Activated CD4-positive, alpha-beta T cell treated with anti-CD3 and anti-CD28 coated beads, Interleukin-2, amount 50 U/mL, for 4 hours (primary cell): ENCODE measurements at regions not wholly inside any gene's neighbourhood (a gene's known extent, or its start where the extent isn't known, plus 50 kb on each side); places are given as distances from the start of the nearest gene placed in this dataset.
"Not testable (repeated sequence)": the region's sequence is repeated elsewhere in the genome, so short reads cannot be mapped to it uniquely, and the experiment has no call there.

Source experiments
- DNase-seq, 2 experiments: peaks; one replicate each; pipeline ENCODE4 v3.0.0-alpha.2; 2020

- no peak for DNase-seq
Observed at GRCh38 chr4:177494791-177495190, 52.6 kb upstream of the AGA start.

GRCh38 chr4:177495626-177496025 lies 53.4 kb upstream of the AGA start:
- DNase-seq = not testable (repeated sequence)

- DNase-seq = no peak
Observed at GRCh38 chr4:177499537-177499936, 57.3 kb upstream of the AGA start.

GRCh38 chr4:177505171-177505615 lies 63.0 kb upstream of the AGA start:
- no peak for DNase-seq

GRCh38 chr4:177508662-177509061 lies 66.4 kb upstream of the AGA start:
- no peak for DNase-seq

GRCh38 chr4:177509226-177509745 lies 67.0 kb upstream of the AGA start:
- no peak for DNase-seq

- DNase-seq = no peak
Observed at GRCh38 chr4:177511611-177512010, 69.4 kb upstream of the AGA start.

- no peak for DNase-seq
Observed at GRCh38 chr4:177512646-177513045, 70.4 kb upstream of the AGA start.

GRCh38 chr4:177517862-177518261 lies 75.6 kb upstream of the AGA start:
- DNase-seq = no peak

GRCh38 chr4:177519481-177520260 lies 77.4 kb upstream of the AGA start:
- DNase-seq = no peak

- no peak for DNase-seq
Observed at GRCh38 chr4:177528620-177529019, 86.4 kb upstream of the AGA start.

GRCh38 chr4:177530561-177530960 lies 88.3 kb upstream of the AGA start:
- DNase-seq = no peak

GRCh38 chr4:177532358-177532757 lies 90.1 kb upstream of the AGA start:
- no peak for DNase-seq

- not testable (repeated sequence) for DNase-seq
Observed at GRCh38 chr4:177534841-177535240, 92.6 kb upstream of the AGA start.

GRCh38 chr4:177546745-177547144 lies 104.5 kb upstream of the AGA start:
- no peak for DNase-seq

- DNase-seq = no peak
Observed at GRCh38 chr4:177547985-177548384, 105.7 kb upstream of the AGA start.

GRCh38 chr4:177555007-177555574 lies 112.9 kb upstream of the AGA start:
- no peak for DNase-seq

GRCh38 chr4:177557416-177557815 lies 115.2 kb upstream of the AGA start:
- DNase-seq = no peak

GRCh38 chr4:177558995-177559394 lies 116.8 kb upstream of the AGA start:
- no peak for DNase-seq

- no peak for DNase-seq
Observed at GRCh38 chr4:177562163-177562562, 119.9 kb upstream of the AGA start.

GRCh38 chr4:177562859-177563258 lies 120.6 kb upstream of the AGA start:
- no peak for DNase-seq

- DNase-seq = no peak
Observed at GRCh38 chr4:177566691-177567090, 124.5 kb upstream of the AGA start.

GRCh38 chr4:177568931-177569330 lies 126.7 kb upstream of the AGA start:
- DNase-seq = no peak

- no peak for DNase-seq
Observed at GRCh38 chr4:177569434-177569833, 127.2 kb upstream of the AGA start.

- DNase-seq = no peak
Observed at GRCh38 chr4:177573507-177573906, 131.3 kb upstream of the AGA start.
